ENCODE measurements at regions not wholly inside any gene's neighbourhood (a gene's known extent, or its start where the extent isn't known, plus 50 kb on each side); places are given as distances from the start of the nearest gene placed in this dataset.

GRCh38 chr6:141307309-141307998 is 825.3 kb upstream of the GJE1 start:
- WGBS, 4 donors, result 73 to 94% (median 80%) methylated on average over 3 of the region's 3 CpGs
- H3K4me3 ChIP-seq, result no peak overlapping the region
- no peaks in the 10 kb centered on the region for H3K9me3 ChIP-seq (replicated peaks in 1 of 3)
- no peak overlapping the region for H3K27ac ChIP-seq
- no peak for TF ChIP-seq POLR2A (IDR thresholded peaks at IDR 0.05)
- TF ChIP-seq CTCF (IDR thresholded peaks at IDR 0.05), result no peak
- no peaks in the 10 kb centered on the region for H3K27me3 ChIP-seq
- DNase-seq, result no peak
- intact Hi-C loops (cut with DNase I), result no loop called here
- H3K36me3 ChIP-seq (replicated peaks in 1 of 2), result no peaks in the 10 kb centered on the region
- no peaks in the 10 kb centered on the region for H3K4me1 ChIP-seq (replicated peaks in 1 of 2)

- no peak overlapping the region for H3K27ac ChIP-seq
- no peak for TF ChIP-seq CTCF (IDR thresholded peaks at IDR 0.05)
- no peak for TF ChIP-seq POLR2A (IDR thresholded peaks at IDR 0.05)
- DNase-seq, result no peak
- WGBS, 4 donors, result 79 to 86% (median 82%) methylated on average over 6 of the region's 6 CpGs
- no peaks in the 10 kb centered on the region for H3K9me3 ChIP-seq (replicated peaks in 1 of 3)
- no peak overlapping the region for H3K4me3 ChIP-seq
- no peaks in the 10 kb centered on the region for H3K36me3 ChIP-seq (replicated peaks in 1 of 2)
- no peaks in the 10 kb centered on the region for H3K4me1 ChIP-seq (replicated peaks in 1 of 2)
- H3K27me3 ChIP-seq, result no peaks in the 10 kb centered on the region
- intact Hi-C loops (cut with DNase I), result no loop called here
These were observed 828.8 kb upstream of the GJE1 start for GRCh38 chr6:141303907-141304306.

GRCh38 chr6:141301779-141302178 is 830.9 kb upstream of the GJE1 start:
- H3K27ac ChIP-seq, result no peak overlapping the region
- H3K9me3 ChIP-seq (replicated peaks in 1 of 3), result no peaks in the 10 kb centered on the region
- no peak for DNase-seq
- 53 to 70% (median 66%) methylated on average over 1 of the region's 1 CpG for WGBS, 4 donors
- H3K4me3 ChIP-seq, result no peak overlapping the region
- TF ChIP-seq POLR2A (IDR thresholded peaks at IDR 0.05) (no peak), CTCF (IDR thresholded peaks at IDR 0.05) (no peak)
- no peaks in the 10 kb centered on the region for H3K4me1 ChIP-seq (replicated peaks in 1 of 2)
- intact Hi-C loops (cut with DNase I), result no loop called here
- no peaks in the 10 kb centered on the region for H3K36me3 ChIP-seq (replicated peaks in 1 of 2)
- no peaks in the 10 kb centered on the region for H3K27me3 ChIP-seq

- WGBS, 4 donors, result 66 to 76% (median 70%) methylated on average over 3 of the region's 3 CpGs
- Histone ChIP-seq H3K27me3 (no peaks in the 10 kb centered on the region), H3K27ac (no peak overlapping the region), H3K36me3 (replicated peaks in 1 of 2) (peaks cover 0 to 3% of the 10 kb centered on the region in 2 donors), H3K4me3 (no peak overlapping the region), H3K9me3 (replicated peaks in 1 of 3) (no peaks in the 10 kb centered on the region), H3K4me1 (replicated peaks in 1 of 2) (no peaks in the 10 kb centered on the region)
- DNase-seq, result no peak
- intact Hi-C loops (cut with DNase I), result no loop called here
- no peak for TF ChIP-seq POLR2A (IDR thresholded peaks at IDR 0.05)
- no peak for TF ChIP-seq CTCF (IDR thresholded peaks at IDR 0.05)
These were observed 841.6 kb upstream of the GJE1 start for GRCh38 chr6:141290941-141291721.
